K562 (cell line): ENCODE measurements at regions not wholly inside any gene's neighbourhood (a gene's known extent, or its start where the extent isn't known, plus 50 kb on each side); places are given as distances from the start of the nearest gene placed in this dataset.

Experiments
- ADNP ChIP-seq: fragments of 200-800 bp; sonication (Bioruptor generic); IDR thresholded peaks from 2 replicates; pipeline ENCODE4 v1.6.1; 2016; ENCODE audit warnings: missing genetic modification characterization, missing compliant biosample characterization
- CREB5 ChIP-seq: fragments of 250-450 bp; sonication (Bioruptor Pico); IDR thresholded peaks from 2 replicates; pipeline ENCODE4 v1.5.0; 2020; ENCODE audit warnings: mild to moderate bottlenecking
- FOXA1 ChIP-seq: fragments of 450-650 bp; IDR thresholded peaks from 2 replicates; pipeline ENCODE4 v1.6.1; 2016; ENCODE audit warnings: mild to moderate bottlenecking, borderline replicate concordance
- JUN ChIP-seq, 2 experiments: sonication (generic) in 1 of 2; formaldehyde crosslinking in 1 of 2; IDR thresholded peaks; 2 replicates each; pipeline versions ENCODE4 v1.6.1 to v1.8.0; 2012 to 2022; ENCODE audit warnings: borderline replicate concordance in 2 of 2, mild to moderate bottlenecking in 2 of 2, improper control_type of control experiment in 1 of 2, low read depth in 1 of 2, low read length in 1 of 2, missing genetic modification reagents in 1 of 2
- POLR2AphosphoS5 ChIP-seq: IDR thresholded peaks from 2 replicates; pipeline ENCODE4 v1.6.1; 2011; ENCODE audit warnings: mild to moderate bottlenecking, low read depth, low read length, moderate library complexity; ENCODE audit not compliant: control insufficient read depth, insufficient read depth
- REST ChIP-seq, 2 experiments: fragments of 450-650 bp; formaldehyde crosslinking in 1 of 2; IDR thresholded peaks; 2 replicates each; pipeline versions ENCODE4 v1.4.0 to v1.6.1; 2014 to 2020; ENCODE audit warnings: mild to moderate bottlenecking in 2 of 2, borderline replicate concordance in 1 of 2, low read depth in 1 of 2
- ZBTB7A ChIP-seq: IDR thresholded peaks from 2 replicates; pipeline ENCODE4 v1.6.1; 2011; ENCODE audit warnings: low read depth, mild to moderate bottlenecking, low read length, moderate library complexity, borderline replicate concordance; ENCODE audit not compliant: control insufficient read depth
- ZNF561 ChIP-seq: fragments of 450-650 bp; formaldehyde crosslinking; conservative IDR thresholded peaks from 2 replicates; pipeline ENCODE4 v1.4.0; 2020; ENCODE audit warnings: mild to moderate bottlenecking, moderate library complexity
- ZNF57 ChIP-seq: fragments of 450-650 bp; formaldehyde crosslinking; IDR thresholded peaks from 2 replicates; pipeline ENCODE4 v1.4.0; 2020; ENCODE audit warnings: mild to moderate bottlenecking, moderate library complexity

DNA sequence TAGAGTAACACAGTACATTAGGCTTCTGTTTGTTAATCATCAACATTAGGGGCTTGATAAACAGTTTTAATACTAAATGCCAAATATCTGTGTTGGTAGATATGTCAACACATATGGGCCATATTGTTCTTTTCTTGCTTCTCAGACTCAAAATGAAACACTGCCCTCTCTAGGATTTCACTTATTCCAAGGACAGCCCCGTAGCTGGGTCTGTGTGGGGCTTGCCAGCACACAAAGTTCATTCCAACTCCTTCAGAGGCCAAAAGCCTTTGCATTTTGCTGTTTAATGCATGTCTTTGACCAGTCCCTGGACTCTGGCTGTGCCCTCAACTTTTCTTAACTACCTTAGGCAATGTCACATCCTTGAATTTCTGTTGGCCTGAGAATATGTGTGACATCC lies 102.0 kb upstream of the ZNF827 start:
- TF ChIP-seq ZNF561 = no peak
- TF ChIP-seq CREB5 (CRISPR knock-in tag) = no peak
- no peak for TF ChIP-seq REST (IDR thresholded peaks at IDR 0.05; ENCODE audit: borderline replicate concordance)
- no peak for TF ChIP-seq REST (CRISPR knock-in tag; IDR thresholded peaks at IDR 0.05; ENCODE audit: low read depth)
- no peak for TF ChIP-seq ZBTB7A
- TF ChIP-seq ADNP (tag) = no peak
- no peak for TF ChIP-seq ZNF57 (CRISPR knock-in tag)
- no peak for TF ChIP-seq JUN (IDR thresholded peaks at IDR 0.05; ENCODE audit: borderline replicate concordance, low read depth, low read length)
- TF ChIP-seq JUN (CRISPR knock-in tag; IDR thresholded peaks at IDR 0.05; ENCODE audit: borderline replicate concordance) = no peak
- no peak for TF ChIP-seq POLR2AphosphoS5
- no peak for TF ChIP-seq FOXA1
